Breast epithelium (tissue), 3 donors: ENCODE measurements at regions not wholly inside any gene's neighbourhood (a gene's known extent, or its start where the extent isn't known, plus 50 kb on each side); places are given as distances from the start of the nearest gene placed in this dataset.

ENCODE experiments used
- POLR2A ChIP-seq: fragments of 450-650 bp; IDR thresholded peaks from one replicate; pipeline ENCODE4 v1.6.1; 2016; ENCODE audit warnings: antibody characterized with exemption, mild to moderate bottlenecking, moderate library complexity
- POLR2AphosphoS5 ChIP-seq, 3 donors: sonication (generic); formaldehyde crosslinking; IDR thresholded peaks; one replicate each; pipeline ENCODE4 v1.6.1; 2017; ENCODE audit warnings: antibody characterized with exemption in 3 of 3
- TF ChIP-seq, protein P1 (sequence below), 3 donors: fragments of 450-650 bp; IDR thresholded peaks; one replicate each; pipeline ENCODE4 v1.5.1; 2016 to 2017; ENCODE audit warnings: antibody characterized with exemption in 3 of 3, mild to moderate bottlenecking in 3 of 3, moderate library complexity in 3 of 3

DNA sequence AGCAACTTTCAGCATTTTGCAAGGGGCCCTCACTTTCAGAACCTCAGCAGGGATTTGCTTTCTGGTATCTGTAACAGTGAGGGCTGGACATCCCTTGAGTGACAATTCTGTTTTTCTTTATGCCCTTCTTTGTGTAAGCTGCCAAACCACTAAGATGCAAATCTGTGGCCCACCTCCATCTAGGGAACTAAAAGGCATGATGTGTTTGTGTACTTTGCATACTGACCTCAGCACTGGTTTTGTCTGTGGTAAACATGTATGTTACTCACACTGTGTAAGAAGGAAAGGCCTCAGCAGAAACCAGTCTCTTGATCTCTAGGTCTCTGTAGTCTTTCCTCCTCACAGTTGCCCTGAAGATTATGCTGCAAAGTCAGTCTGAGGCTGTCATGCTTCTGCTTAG, 396.6 kb upstream of the DYNLRB2 start:
- TF ChIP-seq, protein P1, sequence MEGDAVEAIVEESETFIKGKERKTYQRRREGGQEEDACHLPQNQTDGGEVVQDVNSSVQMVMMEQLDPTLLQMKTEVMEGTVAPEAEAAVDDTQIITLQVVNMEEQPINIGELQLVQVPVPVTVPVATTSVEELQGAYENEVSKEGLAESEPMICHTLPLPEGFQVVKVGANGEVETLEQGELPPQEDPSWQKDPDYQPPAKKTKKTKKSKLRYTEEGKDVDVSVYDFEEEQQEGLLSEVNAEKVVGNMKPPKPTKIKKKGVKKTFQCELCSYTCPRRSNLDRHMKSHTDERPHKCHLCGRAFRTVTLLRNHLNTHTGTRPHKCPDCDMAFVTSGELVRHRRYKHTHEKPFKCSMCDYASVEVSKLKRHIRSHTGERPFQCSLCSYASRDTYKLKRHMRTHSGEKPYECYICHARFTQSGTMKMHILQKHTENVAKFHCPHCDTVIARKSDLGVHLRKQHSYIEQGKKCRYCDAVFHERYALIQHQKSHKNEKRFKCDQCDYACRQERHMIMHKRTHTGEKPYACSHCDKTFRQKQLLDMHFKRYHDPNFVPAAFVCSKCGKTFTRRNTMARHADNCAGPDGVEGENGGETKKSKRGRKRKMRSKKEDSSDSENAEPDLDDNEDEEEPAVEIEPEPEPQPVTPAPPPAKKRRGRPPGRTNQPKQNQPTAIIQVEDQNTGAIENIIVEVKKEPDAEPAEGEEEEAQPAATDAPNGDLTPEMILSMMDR (IDR thresholded peaks at IDR 0.05): no peak
- TF ChIP-seq POLR2A (no peak), POLR2AphosphoS5 (IDR thresholded peaks at IDR 0.05) (no peak)
